GM06990 (cell line): ENCODE measurements at regions not wholly inside any gene's neighbourhood (a gene's known extent, or its start where the extent isn't known, plus 50 kb on each side); places are given as distances from the start of the nearest gene placed in this dataset.

ENCODE experiments used
- DNase-seq: peaks from one replicate; pipeline ENCODE4 v3.0.0-alpha.2; 2011; ENCODE audit not compliant: insufficient read length; ENCODE audit errors: extremely low read depth
- H3K27me3 ChIP-seq: replicated peaks from 2 replicates; pipeline ENCODE4 v1.6.0; 2011; ENCODE audit warnings: low read length; ENCODE audit not compliant: control insufficient read depth, insufficient read depth
- H3K36me3 ChIP-seq: 2 replicates; pipeline ENCODE4 v1.5.1; 2011; ENCODE audit warnings: low read length; ENCODE audit not compliant: control insufficient read depth, insufficient read depth
- H3K4me3 ChIP-seq: replicated peaks from 2 replicates; pipeline ENCODE4 v1.5.1; 2011; ENCODE audit warnings: low read depth, mild to moderate bottlenecking, control low read depth, low read length
- TF ChIP-seq, protein P1 (sequence below): IDR thresholded peaks from 2 replicates; pipeline ENCODE4 v1.5.1; 2011; ENCODE audit warnings: low read length, control low read depth, mild to moderate bottlenecking, inconsistent platforms; ENCODE audit not compliant: insufficient read depth, poor library complexity, severe bottlenecking

DNA sequence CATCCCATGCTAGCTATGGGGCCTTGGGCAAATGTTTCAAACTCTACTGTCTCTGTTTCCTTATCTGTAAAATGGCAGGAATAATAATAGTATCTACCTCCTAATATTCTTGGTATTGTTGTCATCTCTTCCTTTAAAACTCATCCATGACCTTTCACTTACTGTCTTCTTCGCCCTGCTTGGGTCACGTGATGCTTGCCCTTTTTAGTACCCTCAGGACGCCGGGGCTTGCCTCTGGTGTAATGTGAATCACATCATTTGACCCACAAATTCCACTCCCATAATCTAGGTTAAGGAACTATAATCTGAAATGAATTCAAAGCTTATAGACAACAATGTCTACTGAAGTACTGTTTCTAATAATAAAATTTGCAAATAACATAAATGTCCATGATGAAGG is 162.7 kb downstream of the DRD1 start:
- no peak for DNase-seq
- Histone ChIP-seq H3K4me3 (no peak overlapping the region), H3K36me3 (no peaks in the 10 kb centered on the region), H3K27me3 (no peaks in the 10 kb centered on the region; the same call in 1 of the 2 replicates)
- TF ChIP-seq, protein P1, sequence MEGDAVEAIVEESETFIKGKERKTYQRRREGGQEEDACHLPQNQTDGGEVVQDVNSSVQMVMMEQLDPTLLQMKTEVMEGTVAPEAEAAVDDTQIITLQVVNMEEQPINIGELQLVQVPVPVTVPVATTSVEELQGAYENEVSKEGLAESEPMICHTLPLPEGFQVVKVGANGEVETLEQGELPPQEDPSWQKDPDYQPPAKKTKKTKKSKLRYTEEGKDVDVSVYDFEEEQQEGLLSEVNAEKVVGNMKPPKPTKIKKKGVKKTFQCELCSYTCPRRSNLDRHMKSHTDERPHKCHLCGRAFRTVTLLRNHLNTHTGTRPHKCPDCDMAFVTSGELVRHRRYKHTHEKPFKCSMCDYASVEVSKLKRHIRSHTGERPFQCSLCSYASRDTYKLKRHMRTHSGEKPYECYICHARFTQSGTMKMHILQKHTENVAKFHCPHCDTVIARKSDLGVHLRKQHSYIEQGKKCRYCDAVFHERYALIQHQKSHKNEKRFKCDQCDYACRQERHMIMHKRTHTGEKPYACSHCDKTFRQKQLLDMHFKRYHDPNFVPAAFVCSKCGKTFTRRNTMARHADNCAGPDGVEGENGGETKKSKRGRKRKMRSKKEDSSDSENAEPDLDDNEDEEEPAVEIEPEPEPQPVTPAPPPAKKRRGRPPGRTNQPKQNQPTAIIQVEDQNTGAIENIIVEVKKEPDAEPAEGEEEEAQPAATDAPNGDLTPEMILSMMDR, result no peak

DNA sequence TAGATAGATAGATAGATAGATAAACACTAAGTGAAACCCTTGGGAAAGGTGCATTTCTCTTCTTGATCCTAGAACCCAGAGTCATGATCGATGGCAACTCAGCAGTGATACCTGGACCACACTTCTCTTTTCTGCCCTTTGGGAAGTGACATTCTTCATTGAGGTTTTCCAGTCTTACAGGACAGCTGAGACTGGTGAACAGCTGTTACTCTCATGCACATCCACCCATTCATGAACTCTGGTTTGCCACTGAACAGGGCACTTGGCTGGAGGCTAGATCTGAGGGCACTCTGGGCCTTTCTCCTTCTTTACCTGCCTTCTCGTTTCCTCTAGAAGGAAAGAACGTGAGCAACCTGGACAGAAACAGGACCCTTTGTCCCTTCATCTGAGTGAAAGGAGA is 164.5 kb downstream of the DRD1 start:
- H3K4me3 ChIP-seq, result no peak overlapping the region
- TF ChIP-seq, protein P1, result no peak
- H3K36me3 ChIP-seq, result no peaks in the 10 kb centered on the region
- no peaks in the 10 kb centered on the region; the same call in 1 of the 2 replicates for H3K27me3 ChIP-seq
- DNase-seq, result no peak

DNA sequence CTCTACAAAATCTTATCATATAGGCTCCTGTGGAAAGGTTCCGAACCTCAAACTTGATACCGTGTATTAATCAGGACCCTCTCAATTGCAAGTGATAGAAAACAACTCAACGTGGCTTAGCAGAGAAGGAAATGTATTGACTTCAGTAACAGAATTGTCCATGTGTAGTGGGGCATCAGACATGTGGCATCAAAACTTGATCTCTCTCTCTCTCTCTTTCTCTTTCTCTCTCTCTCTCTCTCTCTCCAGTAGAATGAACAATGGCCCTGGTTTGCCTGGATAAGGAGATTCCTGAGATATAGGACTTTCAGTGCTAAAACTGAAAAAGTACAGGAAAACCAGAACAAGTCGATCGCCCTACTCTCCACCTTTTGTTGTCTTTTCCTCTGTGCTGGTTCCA is 168.2 kb downstream of the DRD1 start:
- Histone ChIP-seq H3K4me3 (no peak overlapping the region), H3K27me3 (no peaks in the 10 kb centered on the region), H3K36me3 (no peaks in the 10 kb centered on the region)
- DNase-seq, result no peak
- TF ChIP-seq, protein P1, result no peak

DNA sequence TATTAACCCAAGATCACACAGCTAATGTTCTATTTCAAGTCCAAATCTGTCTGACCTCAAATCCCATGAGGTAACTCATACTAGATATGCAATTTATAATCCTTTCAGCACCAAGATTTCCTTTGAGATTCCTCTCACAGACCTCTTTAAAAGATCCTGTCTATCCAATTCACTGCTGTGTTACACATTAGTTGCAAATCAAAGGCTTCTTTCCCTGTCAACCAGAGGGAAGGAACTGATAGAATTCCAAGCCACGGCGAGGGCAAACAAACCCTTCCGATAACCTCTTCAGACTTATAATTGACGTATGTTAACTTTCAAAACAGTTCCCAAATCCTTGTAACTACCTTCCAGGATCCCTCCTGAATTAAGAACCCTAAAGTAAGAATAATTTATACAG is 168.9 kb downstream of the DRD1 start:
- TF ChIP-seq, protein P1, result no peak
- Histone ChIP-seq H3K27me3 (no peaks in the 10 kb centered on the region), H3K36me3 (no peaks in the 10 kb centered on the region), H3K4me3 (no peak overlapping the region)
- no peak for DNase-seq

DNA sequence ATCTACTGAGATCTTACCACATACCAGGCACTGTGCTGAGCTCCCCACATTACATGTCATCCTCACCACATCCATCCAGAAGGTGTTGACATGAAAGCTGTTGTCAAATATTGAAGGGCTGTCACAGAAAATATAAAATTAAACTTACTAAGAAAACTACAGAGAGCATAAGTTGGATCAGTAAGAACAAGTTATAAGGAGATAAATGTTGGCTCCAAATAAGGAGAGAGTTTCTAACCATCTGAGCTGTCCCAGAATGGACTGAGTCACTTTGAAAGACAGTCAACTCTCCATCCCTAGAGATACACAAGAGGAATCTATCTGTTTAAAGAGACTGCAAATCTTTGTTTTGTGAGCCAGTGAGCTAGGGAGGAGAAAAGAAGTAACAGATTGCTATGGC is 169.8 kb downstream of the DRD1 start:
- no peak for DNase-seq
- no peak overlapping the region for H3K4me3 ChIP-seq
- no peaks in the 10 kb centered on the region for H3K36me3 ChIP-seq
- H3K27me3 ChIP-seq, result no peaks in the 10 kb centered on the region
- TF ChIP-seq, protein P1, result no peak

DNA sequence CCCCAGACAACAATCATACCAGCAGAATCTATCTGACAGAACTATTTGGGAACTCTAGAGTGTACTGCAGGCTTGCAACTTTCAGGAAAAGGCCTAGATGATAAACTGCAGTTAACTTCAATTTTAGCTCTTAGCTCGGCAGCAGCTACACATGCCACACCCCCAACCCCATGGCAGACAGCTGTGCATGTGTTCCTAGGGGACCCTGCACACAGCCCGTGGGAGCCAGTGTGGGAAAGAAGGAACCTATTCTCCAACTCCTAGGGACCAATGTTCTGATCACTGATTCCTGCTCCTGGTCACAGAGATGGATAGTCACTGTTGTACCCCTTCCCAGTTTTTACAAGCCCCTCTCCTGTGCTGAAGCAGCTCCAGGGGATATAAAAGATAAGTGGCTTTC is 179.6 kb downstream of the DRD1 start:
- TF ChIP-seq, protein P1, result no peak
- H3K27me3 ChIP-seq, result no peaks in the 10 kb centered on the region
- H3K4me3 ChIP-seq, result no peak overlapping the region
- no peak for DNase-seq
- no peaks in the 10 kb centered on the region for H3K36me3 ChIP-seq
